ENCODE measurements at regions not wholly inside any gene's neighbourhood (a gene's known extent, or its start where the extent isn't known, plus 50 kb on each side); places are given as distances from the start of the nearest gene placed in this dataset.

GRCh38 chr2:104434318-104434792 lies 419.6 kb upstream of the POU3F3 start:
- no peaks in the 10 kb centered on the region; a peak in 1 of 5 replicates for H3K9me3 Mint-ChIP-seq
- H3K23me2 ChIP-seq (ENCODE audit: insufficient read length, low read depth, low read length, poor library complexity, severe bottlenecking): no peaks in the 10 kb centered on the region
- no peak overlapping the region for H2BK5ac ChIP-seq (ENCODE audit: insufficient read length, low read length)
- H4K8ac ChIP-seq (replicated peaks; ENCODE audit: insufficient read length, low read depth, low read length): no peak overlapping the region
- H3K27ac Mint-ChIP-seq: peak overlapping the region; percentile 81 to 95 (median 93)
- H2BK20ac ChIP-seq (ENCODE audit: low read depth, low read length, poor library complexity, severe bottlenecking): no peak overlapping the region
- H3K4me2 ChIP-seq (ENCODE audit: insufficient read depth, insufficient read length, low read length): peak overlapping the region; percentile 27
- no peak overlapping the region for H3K23ac ChIP-seq (ENCODE audit: insufficient read length, low read depth, low read length)
- no peak overlapping the region for H3T11ph ChIP-seq (ENCODE audit: low read length)
- peaks cover 4% of the 10 kb centered on the region for H3K4me1 ChIP-seq (ENCODE audit: insufficient read depth, low read length)
- no peak overlapping the region for H3K4ac ChIP-seq (ENCODE audit: low read depth, low read length)
- peak; percentile 79 for DNase-seq
- H3K9me3 ChIP-seq (ENCODE audit: control insufficient read depth, low read depth, low read length): no peaks in the 10 kb centered on the region
- no peak overlapping the region for H3K56ac ChIP-seq (ENCODE audit: insufficient read length, low read depth, low read length)
- H4K20me1 ChIP-seq (ENCODE audit: control insufficient read depth, insufficient read depth, insufficient read length): no peaks in the 10 kb centered on the region
- H2BK120ac ChIP-seq (ENCODE audit: low read depth, low read length, poor library complexity, severe bottlenecking): no peak overlapping the region
- H3K4me3 Mint-ChIP-seq: peak overlapping the region; percentile 54 to 64
- H3K36me3 Mint-ChIP-seq (ENCODE audit: insufficient read depth in 1 of 3, low read depth in 3 of 3): peaks cover 0 to 2% (median 0%) of the 10 kb centered on the region in 3 experiments; a peak in 1 of 7 replicates
- H3K9ac ChIP-seq (ENCODE audit: extremely low read depth, insufficient read length, low read length): no peak overlapping the region
- no peaks in the 10 kb centered on the region for H3K27me3 ChIP-seq (ENCODE audit: insufficient read depth, low read length)
- WGBS (ENCODE audit: extremely low coverage, insufficient read length, low lambda C conversion rate): no CpG with 5 or more reads among the region's 13 CpGs
- H4K5ac ChIP-seq (ENCODE audit: insufficient read length, low read depth, low read length): no peak overlapping the region
- H3K27me3 Mint-ChIP-seq (ENCODE audit: low read depth): peaks cover 1% of the 10 kb centered on the region; the same call in 1 of the 2 replicates
- H3K18ac ChIP-seq (ENCODE audit: insufficient read length, low read depth, low read length): peak overlapping the region; percentile 72
- no peak overlapping the region for H4K91ac ChIP-seq (ENCODE audit: insufficient read length, low read depth, low read length)
- H2BK15ac ChIP-seq (ENCODE audit: low read depth, low read length): no peak overlapping the region
- peak overlapping the region; percentile 61 for H3K27ac ChIP-seq (ENCODE audit: insufficient read length, low read depth, low read length)
- H2BK12ac ChIP-seq (ENCODE audit: insufficient read length, low read depth, low read length): no peak overlapping the region
- H3K79me2 ChIP-seq (ENCODE audit: insufficient read depth, low read length): no peaks in the 10 kb centered on the region
- no peak overlapping the region for H2AK5ac ChIP-seq (ENCODE audit: insufficient read length, low read length)
- H3K4me1 Mint-ChIP-seq: peaks cover 34 to 35% of the 10 kb centered on the region in 2 experiments
- peak overlapping the region; percentile 90; the same call in 1 of the 2 replicates for H3K14ac ChIP-seq (ENCODE audit: insufficient read depth, low read length)
- H3K79me1 ChIP-seq (ENCODE audit: insufficient read depth, low read depth, low read length, poor library complexity, severe bottlenecking): no peaks in the 10 kb centered on the region
- H2AFZ ChIP-seq (ENCODE audit: low read length): peak overlapping the region; percentile 67
- TF ChIP-seq CTCF (conservative IDR thresholded peaks at IDR 0.05): peak; percentile 16; the same call in 1 of the 3 replicates

Measured in H9 (cell line).